B cell (primary cell): ENCODE measurements at regions not wholly inside any gene's neighbourhood (a gene's known extent, or its start where the extent isn't known, plus 50 kb on each side); places are given as distances from the start of the nearest gene placed in this dataset.

Experiments used
- CTCF ChIP-seq: fragments of 200-600 bp; IDR thresholded peaks from one replicate; pipeline ENCODE4 v1.8.0; 2022; ENCODE audit warnings: antibody characterized with exemption, mild to moderate bottlenecking
- EZH2 ChIP-seq: IDR thresholded peaks from 2 replicates; pipeline ENCODE4 v1.6.1; 2012; ENCODE audit warnings: borderline replicate concordance, low read depth, mild to moderate bottlenecking, moderate library complexity, low read length; ENCODE audit not compliant: insufficient read depth, poor library complexity, severe bottlenecking

GRCh38 chr2:22301228-22301627 lies 1083.8 kb upstream of the KLHL29 start:
- TF ChIP-seq CTCF = no peak
- no peak for TF ChIP-seq EZH2
